ENCODE measurements at regions not wholly inside any gene's neighbourhood (a gene's known extent, or its start where the extent isn't known, plus 50 kb on each side); places are given as distances from the start of the nearest gene placed in this dataset.

DNA sequence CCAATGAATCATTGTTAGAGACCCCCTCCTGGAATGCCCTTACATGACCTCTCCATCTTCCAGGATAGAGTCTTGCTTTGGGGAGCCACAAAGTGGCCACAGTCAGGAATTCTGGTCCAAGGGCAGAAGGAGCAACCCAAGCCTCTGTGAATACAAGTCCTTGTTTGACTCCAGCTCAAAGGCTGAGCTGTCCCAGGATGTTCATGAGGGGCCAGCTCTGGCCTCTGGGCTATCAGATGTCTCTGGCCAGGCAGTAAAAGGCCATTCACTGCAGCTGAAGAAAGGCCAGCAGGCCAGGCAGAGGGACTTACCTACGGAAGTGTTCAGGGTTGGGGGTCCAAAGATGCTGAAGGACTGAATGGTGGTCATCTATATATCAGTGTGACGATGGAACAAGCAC lies 98.3 kb upstream of the IPO9 start:
- H2BK120ac ChIP-seq (replicated peaks; ENCODE audit: low read depth, low read length): no peak overlapping the region
- H2BK12ac ChIP-seq (ENCODE audit: low read depth, low read length): no peak overlapping the region
- POLR2A ChIA-PET (ENCODE audit: partially characterized antibody): interaction anchor here (1.7 kb wide), 1 partner anchor 57 kb away, joined by 4 read pairs; no protein-coding TSS in a partner anchor
- no peak overlapping the region for H2BK15ac ChIP-seq (ENCODE audit: low read length)
- DNase-seq (ENCODE audit: low read depth in 1 of 2, low spot score in 2 of 2) (no peak), FAIRE-seq (no peak)
- H3K56ac ChIP-seq (replicated peaks; ENCODE audit: insufficient read length, low read depth, low read length): no peak overlapping the region
- H3K36me3 ChIP-seq (ENCODE audit: control insufficient read depth in 2 of 4, insufficient read depth in 4 of 4, low read length in 3 of 4): no peaks in the 10 kb centered on the region
- CTCF ChIA-PET (ENCODE audit: partially characterized antibody): interaction anchor here (1.4 to 19.0 kb wide), 2 partner anchors 19 to 56 kb away, joined by 3 to 216 read pairs; no protein-coding TSS in a partner anchor
- no peaks in the 10 kb centered on the region for H3K27me3 ChIP-seq (replicated peaks in 1 of 4; ENCODE audit: control insufficient read depth in 3 of 4, extremely low read depth in 1 of 4, insufficient read depth in 3 of 4, low read length in 3 of 4)
- no peak overlapping the region for H3K4me3 ChIP-seq (ENCODE audit: extremely low read depth in 1 of 4, insufficient read depth in 2 of 4, low read depth in 3 of 4, low read length in 4 of 4)
- TF ChIP-seq CREB1 (IDR thresholded peaks at IDR 0.05) (no peak), FOSL1 (IDR thresholded peaks at IDR 0.05; ENCODE audit: insufficient read depth, low read depth, low read length) (no peak), POLR2A (IDR thresholded peaks at IDR 0.05; ENCODE audit: control extremely low read depth in 1 of 2, low read depth in 2 of 2, low read length in 2 of 2) (no peak), KDM1A (IDR thresholded peaks at IDR 0.05; ENCODE audit: borderline replicate concordance, low read length) (no peak), SIX5 (IDR thresholded peaks at IDR 0.05; ENCODE audit: low read depth, low read length) (no peak), GTF2F1 (IDR thresholded peaks at IDR 0.05; ENCODE audit: borderline replicate concordance, low read depth, low read length) (no peak), PHF8 (conservative IDR thresholded peaks at IDR 0.05; ENCODE audit: low read depth, low read length) (no peak), NANOG (IDR thresholded peaks at IDR 0.05; ENCODE audit: insufficient read depth, low read depth, low read length, poor library complexity, severe bottlenecking) (no peak), SP1 (IDR thresholded peaks at IDR 0.05; ENCODE audit: low read depth, low read length) (no peak)
- TF ChIP-seq, protein P1, sequence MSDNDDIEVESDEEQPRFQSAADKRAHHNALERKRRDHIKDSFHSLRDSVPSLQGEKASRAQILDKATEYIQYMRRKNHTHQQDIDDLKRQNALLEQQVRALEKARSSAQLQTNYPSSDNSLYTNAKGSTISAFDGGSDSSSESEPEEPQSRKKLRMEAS (IDR thresholded peaks at IDR 0.05): no peak
- TF ChIP-seq, protein P2, sequence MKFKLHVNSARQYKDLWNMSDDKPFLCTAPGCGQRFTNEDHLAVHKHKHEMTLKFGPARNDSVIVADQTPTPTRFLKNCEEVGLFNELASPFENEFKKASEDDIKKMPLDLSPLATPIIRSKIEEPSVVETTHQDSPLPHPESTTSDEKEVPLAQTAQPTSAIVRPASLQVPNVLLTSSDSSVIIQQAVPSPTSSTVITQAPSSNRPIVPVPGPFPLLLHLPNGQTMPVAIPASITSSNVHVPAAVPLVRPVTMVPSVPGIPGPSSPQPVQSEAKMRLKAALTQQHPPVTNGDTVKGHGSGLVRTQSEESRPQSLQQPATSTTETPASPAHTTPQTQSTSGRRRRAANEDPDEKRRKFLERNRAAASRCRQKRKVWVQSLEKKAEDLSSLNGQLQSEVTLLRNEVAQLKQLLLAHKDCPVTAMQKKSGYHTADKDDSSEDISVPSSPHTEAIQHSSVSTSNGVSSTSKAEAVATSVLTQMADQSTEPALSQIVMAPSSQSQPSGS (IDR thresholded peaks at IDR 0.05; ENCODE audit: low read length): no peak
- H3K4me1 ChIP-seq (replicated peaks in 1 of 4; ENCODE audit: control insufficient read depth in 3 of 4, insufficient read depth in 4 of 4, low read length in 3 of 4): peaks cover 0 to 2% (median under 1%) of the 10 kb centered on the region in 4 experiments; a peak in 2 of 7 replicates
- 44% methylated on average over 2 of the region's 2 CpGs; no CpG with 5 or more reads in 1 of the 2 experiments for WGBS, 2 experiments (ENCODE audit: extremely low coverage in 1 of 2, insufficient coverage in 1 of 2, insufficient read length in 1 of 2, insufficient replicate concordance in 2 of 2, low coverage in 1 of 2, low lambda C conversion rate in 2 of 2, missing lambda C conversion rate in 1 of 2)
- no peak overlapping the region for H3K23ac ChIP-seq (ENCODE audit: insufficient read length)
- no peaks in the 10 kb centered on the region for H3K9me3 ChIP-seq (ENCODE audit: insufficient read depth in 2 of 2, low read depth in 1 of 2, low read length in 1 of 2)
- no peak overlapping the region for H4K5ac ChIP-seq (ENCODE audit: insufficient read length, low read depth, low read length)
- H2AFZ ChIP-seq (ENCODE audit: low read length): no peak overlapping the region
- no peak overlapping the region for H3K18ac ChIP-seq (ENCODE audit: extremely low read depth, low read length)
- H3K14ac ChIP-seq (ENCODE audit: insufficient read length): no peak overlapping the region
- H3K79me2 ChIP-seq (ENCODE audit: control insufficient read depth in 1 of 2, insufficient read depth in 2 of 2, low read length in 2 of 2): no peaks in the 10 kb centered on the region; a peak in 1 of 4 replicates
- no peak overlapping the region for H2BK20ac ChIP-seq (ENCODE audit: low read length)
- no peaks in the 10 kb centered on the region; the same call in 1 of the 2 replicates for H3K23me2 ChIP-seq (ENCODE audit: low read depth, low read length)
- H3K4ac ChIP-seq (replicated peaks; ENCODE audit: insufficient read length, low read depth, low read length): no peak overlapping the region
- H2BK5ac ChIP-seq (ENCODE audit: low read depth, low read length): no peak overlapping the region
- H3K9ac ChIP-seq (replicated peaks in 1 of 4; ENCODE audit: extremely low read depth in 1 of 4, low read depth in 3 of 4, low read length in 3 of 4): no peak overlapping the region
- no peak overlapping the region for H2AK5ac ChIP-seq (ENCODE audit: low read depth, low read length)
- peaks cover 3% of the 10 kb centered on the region for H3K79me1 ChIP-seq (ENCODE audit: low read depth, low read length)
- H3K27ac ChIP-seq (ENCODE audit: low read depth, low read length): no peak overlapping the region
- peaks cover 0 to 2% of the 10 kb centered on the region in 2 experiments for H4K20me1 ChIP-seq (replicated peaks in 1 of 2; ENCODE audit: control insufficient read depth in 1 of 2, insufficient read depth in 2 of 2, low read length in 2 of 2)
- H4K8ac ChIP-seq (ENCODE audit: extremely low read depth, insufficient read depth, low read length): no peak overlapping the region
- H3K4me2 ChIP-seq (ENCODE audit: insufficient read depth in 1 of 2, low read depth in 2 of 2, low read length in 2 of 2): no peak overlapping the region
- no peak overlapping the region for H4K91ac ChIP-seq (replicated peaks; ENCODE audit: insufficient read length, low read length)

Measured in H1 (cell line).